ENCODE measurements at regions not wholly inside any gene's neighbourhood (a gene's known extent, or its start where the extent isn't known, plus 50 kb on each side); places are given as distances from the start of the nearest gene placed in this dataset.

- TF ChIP-seq, protein P1, sequence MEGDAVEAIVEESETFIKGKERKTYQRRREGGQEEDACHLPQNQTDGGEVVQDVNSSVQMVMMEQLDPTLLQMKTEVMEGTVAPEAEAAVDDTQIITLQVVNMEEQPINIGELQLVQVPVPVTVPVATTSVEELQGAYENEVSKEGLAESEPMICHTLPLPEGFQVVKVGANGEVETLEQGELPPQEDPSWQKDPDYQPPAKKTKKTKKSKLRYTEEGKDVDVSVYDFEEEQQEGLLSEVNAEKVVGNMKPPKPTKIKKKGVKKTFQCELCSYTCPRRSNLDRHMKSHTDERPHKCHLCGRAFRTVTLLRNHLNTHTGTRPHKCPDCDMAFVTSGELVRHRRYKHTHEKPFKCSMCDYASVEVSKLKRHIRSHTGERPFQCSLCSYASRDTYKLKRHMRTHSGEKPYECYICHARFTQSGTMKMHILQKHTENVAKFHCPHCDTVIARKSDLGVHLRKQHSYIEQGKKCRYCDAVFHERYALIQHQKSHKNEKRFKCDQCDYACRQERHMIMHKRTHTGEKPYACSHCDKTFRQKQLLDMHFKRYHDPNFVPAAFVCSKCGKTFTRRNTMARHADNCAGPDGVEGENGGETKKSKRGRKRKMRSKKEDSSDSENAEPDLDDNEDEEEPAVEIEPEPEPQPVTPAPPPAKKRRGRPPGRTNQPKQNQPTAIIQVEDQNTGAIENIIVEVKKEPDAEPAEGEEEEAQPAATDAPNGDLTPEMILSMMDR (IDR thresholded peaks at IDR 0.05) = no peak
- no peak for TF ChIP-seq POLR2A (IDR thresholded peaks at IDR 0.05)
Observed at GRCh38 chr7:55272328-55272727, 92.8 kb upstream of the LANCL2 start.
